B cell (primary cell): ENCODE measurements at regions not wholly inside any gene's neighbourhood (a gene's known extent, or its start where the extent isn't known, plus 50 kb on each side); places are given as distances from the start of the nearest gene placed in this dataset.

Experiments used
- ATAC-seq: fragments of 200-7000 bp; cut with Tn5 transposase; one replicate; pipeline ENCODE4 v1.10.0; 2021; ENCODE audit warnings: low read depth, mild to moderate bottlenecking, moderate number of reproducible peaks, moderate library complexity
- CTCF ChIA-PET: fragments of 350-600 bp; sonication (Branson Sonifier 250); formaldehyde crosslinking; loops from one replicate; lab custom pipeline; 2021; ENCODE audit warnings: antibody characterized with exemption, inconsistent platforms; lab: Charles Lee
- POLR2A ChIA-PET: fragments of 350-600 bp; sonication (Branson Sonifier 250); formaldehyde crosslinking; loops from one replicate; lab custom pipeline; 2021; ENCODE audit warnings: antibody characterized with exemption; lab: Charles Lee
- DNase-seq: peaks from one replicate; pipeline ENCODE4 v3.0.0; 2013
- H2AFZ ChIP-seq: 2 replicates; pipeline ENCODE4 v1.6.1; 2012; ENCODE audit warnings: mild to moderate bottlenecking, low read depth, low read length; ENCODE audit not compliant: insufficient read depth, poor library complexity, severe bottlenecking
- H3K27ac ChIP-seq, 2 donors: 1 replicate in 1 of 2; 2 replicates in 1 of 2; pipeline ENCODE4 v1.5.1; 2012 to 2013; ENCODE audit warnings: low read length in 2 of 2, mild to moderate bottlenecking in 2 of 2, moderate library complexity in 1 of 2
- H3K27me3 ChIP-seq, 4 experiments: fragments of 200-600 bp in 1 of 4; sonication (generic) in 1 of 4; replicated peaks in 1 of 4; 1 replicate in 2 of 4; 2 replicates in 2 of 4; pipeline versions ENCODE4 v1.6.1 to v1.7.0; 2013 to 2016; ENCODE audit warnings: low read length in 3 of 4, mild to moderate bottlenecking in 2 of 4, mixed read lengths in 1 of 4, moderate library complexity in 1 of 4; ENCODE audit not compliant: insufficient read depth in 4 of 4, control insufficient read depth in 3 of 4; ENCODE audit errors: control extremely low read depth in 1 of 4
- H3K36me3 ChIP-seq, 2 experiments: replicated peaks in 1 of 2; 1 replicate in 1 of 2; 2 replicates in 1 of 2; pipeline versions ENCODE4 v1.6.1 to v1.7.1; 2013; ENCODE audit warnings: low read length in 1 of 2; ENCODE audit not compliant: insufficient read depth in 2 of 2, control insufficient read depth in 1 of 2; ENCODE audit errors: control extremely low read depth in 1 of 2, extremely low read depth in 1 of 2
- H3K4me1 ChIP-seq, 2 donors: fragments of 200-600 bp in 1 of 2; sonication (generic) in 1 of 2; 1 replicate in 1 of 2; 2 replicates in 1 of 2; pipeline versions ENCODE4 v1.5.1 to v1.6.1; 2013 to 2017; ENCODE audit warnings: low read length in 2 of 2; ENCODE audit not compliant: control insufficient read depth in 2 of 2, insufficient read depth in 2 of 2
- H3K4me2 ChIP-seq: replicated peaks from 2 replicates; pipeline ENCODE3; 2012; ENCODE audit warnings: mild to moderate bottlenecking, low read depth, low read length; ENCODE audit not compliant: poor library complexity, severe bottlenecking
- H3K4me3 ChIP-seq, 5 experiments: fragments of 200-600 bp in 1 of 5; sonication (generic) in 1 of 5; 1 replicate in 3 of 5; 2 replicates in 2 of 5; pipeline versions ENCODE4 v1.5.1 to v1.7.0; 2011 to 2016; ENCODE audit warnings: low read length in 4 of 5, mild to moderate bottlenecking in 4 of 5, low read depth in 2 of 5, control low read depth in 1 of 5, moderate library complexity in 1 of 5; ENCODE audit not compliant: insufficient read depth in 1 of 5; ENCODE audit errors: control extremely low read depth in 1 of 5, extremely low read depth in 1 of 5
- H3K79me2 ChIP-seq: fragments of 200-600 bp; sonication (generic); one replicate; pipeline ENCODE4 v1.6.0; 2016; ENCODE audit warnings: low read length; ENCODE audit not compliant: control insufficient read depth, insufficient read depth
- H3K9ac ChIP-seq: fragments of 200-600 bp; sonication (generic); 2 replicates; pipeline ENCODE4 v1.6.1; 2017; ENCODE audit warnings: mild to moderate bottlenecking, low read length, moderate library complexity
- H3K9me3 ChIP-seq, 3 donors: one replicate each; pipeline versions ENCODE4 v1.6.1 to v1.7.1; 2013; ENCODE audit warnings: low read length in 2 of 3; ENCODE audit not compliant: control insufficient read depth in 2 of 3, insufficient read depth in 1 of 3; ENCODE audit errors: control extremely low read depth in 1 of 3
- H4K20me1 ChIP-seq: 2 replicates; pipeline ENCODE4 v1.6.0; 2012; ENCODE audit warnings: mild to moderate bottlenecking, low read length; ENCODE audit not compliant: insufficient read depth, control insufficient read depth, poor library complexity, severe bottlenecking
- H3K27ac Mint-ChIP-seq: one replicate; pipeline ENCODE4 v1.8.0; 2021; ENCODE audit warnings: mixed read lengths
- H3K27me3 Mint-ChIP-seq: one replicate; pipeline ENCODE4 v1.8.0; 2021; ENCODE audit warnings: mixed read lengths
- H3K4me1 Mint-ChIP-seq: one replicate; pipeline ENCODE4 v1.8.0; 2021; ENCODE audit warnings: mixed read lengths
- H3K4me3 Mint-ChIP-seq: one replicate; pipeline ENCODE4 v1.8.0; 2021; ENCODE audit warnings: mixed read lengths
- H3K9me3 Mint-ChIP-seq: one replicate; pipeline ENCODE4 v1.8.0; 2022; ENCODE audit warnings: mixed read lengths; ENCODE audit not compliant: insufficient read depth
- CTCF ChIP-seq: fragments of 200-600 bp; IDR thresholded peaks from one replicate; pipeline ENCODE4 v1.8.0; 2022; ENCODE audit warnings: antibody characterized with exemption, mild to moderate bottlenecking
- EZH2 ChIP-seq: IDR thresholded peaks from 2 replicates; pipeline ENCODE4 v1.6.1; 2012; ENCODE audit warnings: borderline replicate concordance, low read depth, mild to moderate bottlenecking, moderate library complexity, low read length; ENCODE audit not compliant: insufficient read depth, poor library complexity, severe bottlenecking
- WGBS: methylation state at CpG from one replicate; pipeline ENCODE4 v1.1.5; 2013; ENCODE audit warnings: missing lambda C conversion rate; ENCODE audit not compliant: insufficient coverage; 5-methylcytosine and 5-hydroxymethylcytosine counted together
- intact Hi-C: fragments of 100-400 bp; cut with micrococcal nuclease; formaldehyde crosslinking; loops from one replicate; pipeline ENCODE4 v1.10.0; 2022

- Histone ChIP-seq H3K4me2 (no peak overlapping the region), H3K27ac (no peak overlapping the region), H3K79me2 (no peaks in the 10 kb centered on the region), H3K9ac (no peak overlapping the region), H4K20me1 (no peaks in the 10 kb centered on the region), H2AFZ (no peak overlapping the region), H3K27me3 (peaks cover 0 to 5% (median 0%) of the 10 kb centered on the region in 4 experiments), H3K9me3 (peaks cover 0 to 7% (median 4%) of the 10 kb centered on the region in 3 donors), H3K4me1 (no peaks in the 10 kb centered on the region), H3K4me3 (no peak overlapping the region), H3K36me3 (no peaks in the 10 kb centered on the region)
- Mint-ChIP-seq H3K27ac (no peak overlapping the region), H3K9me3 (peaks cover 12% of the 10 kb centered on the region), H3K4me3 (no peak overlapping the region), H3K4me1 (no peaks in the 10 kb centered on the region), H3K27me3 (peaks cover 21% of the 10 kb centered on the region)
- WGBS = 91% methylated on average over 7 of the region's 7 CpGs
- intact Hi-C loops = no loop called here
- ATAC-seq = no peak
- TF ChIP-seq EZH2 (no peak), CTCF (no peak)
- CTCF ChIA-PET = no interaction called here
- POLR2A ChIA-PET = no interaction called here
- DNase-seq = no peak
Observed at GRCh38 chr17:6218333-6218732, 148.2 kb downstream of the WSCD1 start.

- ChIA-PET POLR2A (no interaction called here), CTCF (no interaction called here)
- Histone ChIP-seq H3K9me3 (no peaks in the 10 kb centered on the region), H3K79me2 (no peaks in the 10 kb centered on the region), H3K9ac (no peak overlapping the region), H3K27ac (no peak overlapping the region), H4K20me1 (no peaks in the 10 kb centered on the region), H3K4me1 (no peaks in the 10 kb centered on the region), H3K27me3 (peaks cover 0 to 5% (median 0%) of the 10 kb centered on the region in 4 experiments), H3K36me3 (no peaks in the 10 kb centered on the region), H3K4me2 (no peak overlapping the region), H3K4me3 (no peak overlapping the region), H2AFZ (no peak overlapping the region)
- Mint-ChIP-seq H3K4me1 (no peaks in the 10 kb centered on the region), H3K4me3 (no peak overlapping the region), H3K27ac (no peak overlapping the region), H3K27me3 (peaks cover 28% of the 10 kb centered on the region), H3K9me3 (no peaks in the 10 kb centered on the region)
- no peak for TF ChIP-seq CTCF
- no peak for TF ChIP-seq EZH2
- no peak for ATAC-seq
- intact Hi-C loops = no loop called here
- 75% methylated on average over 9 of the region's 13 CpGs for WGBS
- DNase-seq = no peak
Observed at GRCh38 chr17:6215071-6216035, 145.2 kb downstream of the WSCD1 start.
